ENCODE measurements at regions not wholly inside any gene's neighbourhood (a gene's known extent, or its start where the extent isn't known, plus 50 kb on each side); places are given as distances from the start of the nearest gene placed in this dataset.

GRCh38 chr9:81397481-81398381, 291.6 kb downstream of the TLE1 start:
- no peak overlapping the region for H3K27ac ChIP-seq
- TF ChIP-seq, protein P1, sequence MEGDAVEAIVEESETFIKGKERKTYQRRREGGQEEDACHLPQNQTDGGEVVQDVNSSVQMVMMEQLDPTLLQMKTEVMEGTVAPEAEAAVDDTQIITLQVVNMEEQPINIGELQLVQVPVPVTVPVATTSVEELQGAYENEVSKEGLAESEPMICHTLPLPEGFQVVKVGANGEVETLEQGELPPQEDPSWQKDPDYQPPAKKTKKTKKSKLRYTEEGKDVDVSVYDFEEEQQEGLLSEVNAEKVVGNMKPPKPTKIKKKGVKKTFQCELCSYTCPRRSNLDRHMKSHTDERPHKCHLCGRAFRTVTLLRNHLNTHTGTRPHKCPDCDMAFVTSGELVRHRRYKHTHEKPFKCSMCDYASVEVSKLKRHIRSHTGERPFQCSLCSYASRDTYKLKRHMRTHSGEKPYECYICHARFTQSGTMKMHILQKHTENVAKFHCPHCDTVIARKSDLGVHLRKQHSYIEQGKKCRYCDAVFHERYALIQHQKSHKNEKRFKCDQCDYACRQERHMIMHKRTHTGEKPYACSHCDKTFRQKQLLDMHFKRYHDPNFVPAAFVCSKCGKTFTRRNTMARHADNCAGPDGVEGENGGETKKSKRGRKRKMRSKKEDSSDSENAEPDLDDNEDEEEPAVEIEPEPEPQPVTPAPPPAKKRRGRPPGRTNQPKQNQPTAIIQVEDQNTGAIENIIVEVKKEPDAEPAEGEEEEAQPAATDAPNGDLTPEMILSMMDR (conservative IDR thresholded peaks at IDR 0.05): no peak
- TF ChIP-seq ZFX (IDR thresholded peaks at IDR 0.05): no peak

- no peak overlapping the region for H3K27ac ChIP-seq
- TF ChIP-seq ZFX (IDR thresholded peaks at IDR 0.05): no peak
- TF ChIP-seq, protein P1 (conservative IDR thresholded peaks at IDR 0.05): no peak
These were observed 292.8 kb downstream of the TLE1 start for GRCh38 chr9:81396528-81396927.

DNA sequence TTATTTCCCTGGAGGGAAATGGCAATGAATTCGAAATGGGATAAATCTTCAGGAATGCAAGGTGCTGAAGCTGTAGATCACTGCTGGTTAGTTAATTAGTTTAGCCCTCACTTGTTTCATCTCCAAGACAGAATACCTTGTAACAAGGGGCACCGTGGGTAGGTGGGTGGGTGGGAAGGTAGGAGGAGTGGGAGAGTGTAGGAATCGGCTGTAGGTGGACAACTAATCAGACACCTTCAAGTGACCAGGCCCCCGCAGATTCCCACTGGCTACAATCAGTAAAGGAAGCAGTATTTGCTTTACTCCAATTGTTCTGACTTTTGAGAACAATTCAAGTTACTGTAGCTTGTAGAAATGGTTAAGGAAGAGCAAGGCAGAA, 293.7 kb downstream of the TLE1 start:
- H3K27ac ChIP-seq: peak overlapping the region; percentile 43; the same call in 1 of the 2 replicates
- TF ChIP-seq, protein P1 (conservative IDR thresholded peaks at IDR 0.05): no peak
- TF ChIP-seq ZFX (IDR thresholded peaks at IDR 0.05): no peak

GRCh38 chr9:81394881-81395675, 294.3 kb downstream of the TLE1 start:
- peak overlapping the region; percentile 43; the same call in 1 of the 2 replicates for H3K27ac ChIP-seq
- TF ChIP-seq, protein P1 (conservative IDR thresholded peaks at IDR 0.05): no peak
- TF ChIP-seq ZFX (IDR thresholded peaks at IDR 0.05): no peak

- no peak for TF ChIP-seq ZFX (IDR thresholded peaks at IDR 0.05)
- TF ChIP-seq, protein P1 (conservative IDR thresholded peaks at IDR 0.05): no peak
- H3K27ac ChIP-seq: peak overlapping the region; percentile 68
These were observed 295.1 kb downstream of the TLE1 start for GRCh38 chr9:81393985-81394811.

GRCh38 chr9:81391457-81391825, 297.9 kb downstream of the TLE1 start:
- no peak for TF ChIP-seq ZFX (IDR thresholded peaks at IDR 0.05)
- TF ChIP-seq, protein P1 (conservative IDR thresholded peaks at IDR 0.05): no peak

More at GRCh38 chr9:81391457-81391825, 297.9 kb downstream of the TLE1 start:
- peak overlapping the region; percentile 57; the same call in 1 of the 2 replicates for H3K27ac ChIP-seq

Measured in C4-2B (cell line).